WTC11 (cell line): ENCODE measurements at regions not wholly inside any gene's neighbourhood (a gene's known extent, or its start where the extent isn't known, plus 50 kb on each side); places are given as distances from the start of the nearest gene placed in this dataset.

Source experiments
- ATAC-seq: fragments of 200-7000 bp; cut with Tn5 transposase; 2 replicates; pipeline ENCODE4 v1.10.0; 2021; ENCODE audit warnings: mild to moderate bottlenecking, moderate library complexity
- CTCF ChIA-PET: fragments of 300-600 bp; sonication (Branson Sonifier 250); formaldehyde crosslinking; loops from one replicate; lab custom pipeline; 2021; ENCODE audit warnings: antibody characterized with exemption; lab: Charles Lee
- POLR2A ChIA-PET: fragments of 350-600 bp; sonication (Branson Sonifier 250); formaldehyde crosslinking; loops from one replicate; lab custom pipeline; 2021; ENCODE audit warnings: antibody characterized with exemption; lab: Charles Lee
- DNase-seq: peaks from one replicate; pipeline ENCODE4 v3.0.0; 2021; ENCODE audit warnings: low spot score
- H3K27ac Mint-ChIP-seq: 2 replicates; pipeline ENCODE4 v1.8.0; 2021; ENCODE audit warnings: mixed read lengths
- H3K27me3 Mint-ChIP-seq: 2 replicates; pipeline ENCODE4 v1.8.0; 2021; ENCODE audit warnings: low read depth, mild to moderate bottlenecking, moderate library complexity, mixed read lengths
- H3K36me3 Mint-ChIP-seq: 2 replicates; pipeline ENCODE4 v1.8.0; 2021; ENCODE audit warnings: mixed read lengths
- H3K4me1 Mint-ChIP-seq: 2 replicates; pipeline ENCODE4 v1.8.0; 2022; ENCODE audit warnings: mixed read lengths
- H3K4me3 Mint-ChIP-seq: 2 replicates; pipeline ENCODE4 v1.8.0; 2021; ENCODE audit warnings: mild to moderate bottlenecking, moderate library complexity, mixed read lengths
- H3K9me3 Mint-ChIP-seq: 2 replicates; pipeline ENCODE4 v1.8.0; 2021; ENCODE audit warnings: mixed read lengths
- CREM ChIP-seq: sonication (generic); formaldehyde crosslinking; IDR thresholded peaks from 2 replicates; pipeline ENCODE4 v1.8.1; 2022; ENCODE audit warnings: mild to moderate bottlenecking, missing genetic modification reagents, moderate library complexity
- EMX1 ChIP-seq: fragments of 250-450 bp; sonication (Bioruptor Pico); IDR thresholded peaks from 2 replicates; pipeline ENCODE4 v1.8.0; 2021; ENCODE audit warnings: mild to moderate bottlenecking
- ETV6 ChIP-seq: sonication (generic); formaldehyde crosslinking; IDR thresholded peaks from 2 replicates; pipeline ENCODE4 v1.8.1; 2022; ENCODE audit warnings: mild to moderate bottlenecking, missing genetic modification reagents
- GRHL2 ChIP-seq: fragments of 250-450 bp; sonication (Bioruptor Pico); IDR thresholded peaks from 2 replicates; pipeline ENCODE4 v1.8.0; 2022; ENCODE audit warnings: mild to moderate bottlenecking, moderate library complexity; ENCODE audit not compliant: insufficient replicate concordance, severe bottlenecking
- GTF2I ChIP-seq: fragments of 250-450 bp; sonication (Bioruptor Pico); conservative IDR thresholded peaks from 2 replicates; pipeline ENCODE4 v1.4.0; 2021; ENCODE audit warnings: mild to moderate bottlenecking
- KAT7 ChIP-seq: sonication (generic); formaldehyde crosslinking; IDR thresholded peaks from 2 replicates; pipeline ENCODE4 v1.8.1; 2023; ENCODE audit warnings: missing genetic modification reagents, mild to moderate bottlenecking, borderline replicate concordance
- MAX ChIP-seq: sonication (generic); formaldehyde crosslinking; IDR thresholded peaks from 2 replicates; pipeline ENCODE4 v1.8.0; 2022; ENCODE audit warnings: mild to moderate bottlenecking, missing genetic modification reagents
- MLX ChIP-seq: sonication (generic); formaldehyde crosslinking; IDR thresholded peaks from 2 replicates; pipeline ENCODE4 v1.8.1; 2023; ENCODE audit warnings: mild to moderate bottlenecking, missing genetic modification reagents, moderate library complexity
- NFATC4 ChIP-seq: fragments of 250-450 bp; sonication (Bioruptor Pico); IDR thresholded peaks from 2 replicates; pipeline ENCODE4 v1.9.0; 2021; ENCODE audit warnings: mild to moderate bottlenecking
- NFYB ChIP-seq: sonication (generic); formaldehyde crosslinking; conservative IDR thresholded peaks from 2 replicates; pipeline ENCODE4 v1.8.0; 2022; ENCODE audit warnings: low read depth, missing genetic modification reagents
- RORB ChIP-seq: fragments of 250-450 bp; sonication (Bioruptor Pico); IDR thresholded peaks from 2 replicates; pipeline ENCODE4 v1.9.0; 2021; ENCODE audit warnings: mild to moderate bottlenecking
- SOX15 ChIP-seq: fragments of 250-450 bp; sonication (Bioruptor Pico); IDR thresholded peaks from 2 replicates; pipeline ENCODE4 v1.9.0; 2021; ENCODE audit warnings: mild to moderate bottlenecking
- TCF7 ChIP-seq: sonication (generic); formaldehyde crosslinking; IDR thresholded peaks from 2 replicates; pipeline ENCODE4 v1.8.0; 2022; ENCODE audit warnings: mild to moderate bottlenecking, low read depth, missing genetic modification reagents, moderate library complexity
- TP53 ChIP-seq: sonication (generic); formaldehyde crosslinking; IDR thresholded peaks from 2 replicates; pipeline ENCODE4 v1.8.1; 2023; ENCODE audit warnings: mild to moderate bottlenecking, missing genetic modification reagents
- ZBTB21 ChIP-seq: sonication (generic); formaldehyde crosslinking; IDR thresholded peaks from 2 replicates; pipeline ENCODE4 v1.8.1; 2023; ENCODE audit warnings: mild to moderate bottlenecking, missing genetic modification reagents, borderline replicate concordance
- ZNF121 ChIP-seq: sonication (generic); formaldehyde crosslinking; IDR thresholded peaks from 2 replicates; pipeline ENCODE4 v1.8.0; 2023; ENCODE audit warnings: missing genetic modification reagents
- ZNF219 ChIP-seq: sonication (generic); formaldehyde crosslinking; IDR thresholded peaks from 2 replicates; pipeline ENCODE4 v1.8.0; 2023; ENCODE audit warnings: missing genetic modification reagents, mild to moderate bottlenecking, borderline replicate concordance
- ZNF263 ChIP-seq: sonication (generic); formaldehyde crosslinking; IDR thresholded peaks from 2 replicates; pipeline ENCODE4 v1.8.1; 2022; ENCODE audit warnings: low read depth, mild to moderate bottlenecking, moderate library complexity, missing genetic modification reagents
- ZNF423 ChIP-seq: fragments of 250-450 bp; sonication (Bioruptor Pico); IDR thresholded peaks from 2 replicates; pipeline ENCODE4 v2.1.2; 2022; ENCODE audit warnings: mild to moderate bottlenecking, moderate library complexity
- TF ChIP-seq, protein P1 (sequence below): fragments of 250-450 bp; sonication (Bioruptor Pico); IDR thresholded peaks from 2 replicates; pipeline ENCODE4 v1.8.0; 2021; ENCODE audit warnings: mild to moderate bottlenecking
- TF ChIP-seq, protein P2 (sequence below): sonication (generic); formaldehyde crosslinking; IDR thresholded peaks from 2 replicates; pipeline ENCODE4 v1.8.0; 2023; ENCODE audit warnings: missing genetic modification reagents
- TF ChIP-seq, protein P3 (sequence below): sonication (generic); formaldehyde crosslinking; IDR thresholded peaks from 2 replicates; pipeline ENCODE4 v1.8.1; 2022; ENCODE audit warnings: low read depth, mild to moderate bottlenecking, moderate library complexity, missing genetic modification reagents, borderline replicate concordance
- TF ChIP-seq, protein P4 (sequence below): sonication (generic); formaldehyde crosslinking; IDR thresholded peaks from 2 replicates; pipeline ENCODE4 v1.8.0; 2023; ENCODE audit warnings: mild to moderate bottlenecking, missing genetic modification reagents

GRCh38 chr6:134523903-134524650, 206.2 kb upstream of the SGK1 start:
- H3K36me3 Mint-ChIP-seq, result no peaks in the 10 kb centered on the region
- CTCF ChIA-PET, result interaction anchor here (0.8 kb wide), 1 partner anchor 350 kb away, joined by 3 read pairs; no protein-coding TSS in a partner anchor
- TF ChIP-seq ZNF219 (CRISPR knock-in tag), result no peak
- no peak for TF ChIP-seq MAX (CRISPR knock-in tag)
- TF ChIP-seq ZNF423 (CRISPR knock-in tag), result no peak
- TF ChIP-seq, all 79 proteins: peak for 0
- ATAC-seq (no peak), DNase-seq (no peak)
- no peak overlapping the region for H3K27ac Mint-ChIP-seq
- H3K4me3 Mint-ChIP-seq, result no peak overlapping the region
- H3K9me3 Mint-ChIP-seq, result no peaks in the 10 kb centered on the region
- no peaks in the 10 kb centered on the region for H3K27me3 Mint-ChIP-seq
- peaks cover 24% of the 10 kb centered on the region for H3K4me1 Mint-ChIP-seq
- POLR2A ChIA-PET, result no interaction called here

- no peak for TF ChIP-seq GTF2I (CRISPR knock-in tag)
- Mint-ChIP-seq H3K27ac (no peak overlapping the region), H3K9me3 (no peaks in the 10 kb centered on the region), H3K4me3 (no peak overlapping the region), H3K27me3 (no peaks in the 10 kb centered on the region), H3K4me1 (peaks cover 30% of the 10 kb centered on the region), H3K36me3 (no peaks in the 10 kb centered on the region)
- no peak for ATAC-seq
- CTCF ChIA-PET, result no interaction called here
- DNase-seq, result no peak
- POLR2A ChIA-PET, result no interaction called here
Observed at GRCh38 chr6:134523051-134523450, 205.1 kb upstream of the SGK1 start.

DNA sequence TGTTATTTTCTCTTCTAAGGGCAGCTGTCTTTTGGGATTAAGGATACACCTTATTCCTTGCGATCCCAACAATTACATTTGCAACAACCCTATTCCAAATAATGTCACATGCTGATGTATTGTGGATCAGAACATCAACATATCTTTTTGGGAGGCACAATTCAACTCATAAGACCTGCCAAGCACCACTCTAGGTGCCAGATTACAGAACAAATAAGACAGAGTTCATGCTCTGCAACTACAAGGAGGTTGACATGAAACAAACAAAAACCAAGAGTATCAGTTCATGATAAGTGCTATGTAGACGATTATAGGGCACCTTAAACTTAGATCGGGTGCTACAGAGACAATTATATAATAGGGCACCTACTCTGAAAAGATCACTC, 203.2 kb upstream of the SGK1 start:
- no peak for TF ChIP-seq SOX15 (CRISPR knock-in tag)
- TF ChIP-seq, protein P1, sequence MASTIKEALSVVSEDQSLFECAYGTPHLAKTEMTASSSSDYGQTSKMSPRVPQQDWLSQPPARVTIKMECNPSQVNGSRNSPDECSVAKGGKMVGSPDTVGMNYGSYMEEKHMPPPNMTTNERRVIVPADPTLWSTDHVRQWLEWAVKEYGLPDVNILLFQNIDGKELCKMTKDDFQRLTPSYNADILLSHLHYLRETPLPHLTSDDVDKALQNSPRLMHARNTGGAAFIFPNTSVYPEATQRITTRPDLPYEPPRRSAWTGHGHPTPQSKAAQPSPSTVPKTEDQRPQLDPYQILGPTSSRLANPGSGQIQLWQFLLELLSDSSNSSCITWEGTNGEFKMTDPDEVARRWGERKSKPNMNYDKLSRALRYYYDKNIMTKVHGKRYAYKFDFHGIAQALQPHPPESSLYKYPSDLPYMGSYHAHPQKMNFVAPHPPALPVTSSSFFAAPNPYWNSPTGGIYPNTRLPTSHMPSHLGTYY (CRISPR knock-in tag), result no peak
- TF ChIP-seq, protein P2, sequence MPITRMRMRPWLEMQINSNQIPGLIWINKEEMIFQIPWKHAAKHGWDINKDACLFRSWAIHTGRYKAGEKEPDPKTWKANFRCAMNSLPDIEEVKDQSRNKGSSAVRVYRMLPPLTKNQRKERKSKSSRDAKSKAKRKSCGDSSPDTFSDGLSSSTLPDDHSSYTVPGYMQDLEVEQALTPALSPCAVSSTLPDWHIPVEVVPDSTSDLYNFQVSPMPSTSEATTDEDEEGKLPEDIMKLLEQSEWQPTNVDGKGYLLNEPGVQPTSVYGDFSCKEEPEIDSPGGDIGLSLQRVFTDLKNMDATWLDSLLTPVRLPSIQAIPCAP (CRISPR knock-in tag), result no peak
- no peak for TF ChIP-seq EMX1 (CRISPR knock-in tag)
- TF ChIP-seq RORB (CRISPR knock-in tag), result no peak
- TF ChIP-seq KAT7 (CRISPR knock-in tag), result no peak
- TF ChIP-seq MLX, result no peak
- no peak for TF ChIP-seq ZBTB21 (CRISPR knock-in tag)
- TF ChIP-seq ZNF263 (CRISPR knock-in tag), result no peak
- TF ChIP-seq, protein P3, sequence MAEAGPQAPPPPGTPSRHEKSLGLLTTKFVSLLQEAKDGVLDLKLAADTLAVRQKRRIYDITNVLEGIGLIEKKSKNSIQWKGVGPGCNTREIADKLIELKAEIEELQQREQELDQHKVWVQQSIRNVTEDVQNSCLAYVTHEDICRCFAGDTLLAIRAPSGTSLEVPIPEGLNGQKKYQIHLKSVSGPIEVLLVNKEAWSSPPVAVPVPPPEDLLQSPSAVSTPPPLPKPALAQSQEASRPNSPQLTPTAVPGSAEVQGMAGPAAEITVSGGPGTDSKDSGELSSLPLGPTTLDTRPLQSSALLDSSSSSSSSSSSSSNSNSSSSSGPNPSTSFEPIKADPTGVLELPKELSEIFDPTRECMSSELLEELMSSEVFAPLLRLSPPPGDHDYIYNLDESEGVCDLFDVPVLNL (CRISPR knock-in tag), result no peak
- TF ChIP-seq NFYB (CRISPR knock-in tag), result no peak
- TF ChIP-seq ZNF121, result no peak
- TF ChIP-seq GRHL2 (CRISPR knock-in tag), result no peak
- no peak for TF ChIP-seq ZNF423 (CRISPR knock-in tag)
- TF ChIP-seq TP53 (CRISPR knock-in tag), result no peak
- TF ChIP-seq, protein P4, sequence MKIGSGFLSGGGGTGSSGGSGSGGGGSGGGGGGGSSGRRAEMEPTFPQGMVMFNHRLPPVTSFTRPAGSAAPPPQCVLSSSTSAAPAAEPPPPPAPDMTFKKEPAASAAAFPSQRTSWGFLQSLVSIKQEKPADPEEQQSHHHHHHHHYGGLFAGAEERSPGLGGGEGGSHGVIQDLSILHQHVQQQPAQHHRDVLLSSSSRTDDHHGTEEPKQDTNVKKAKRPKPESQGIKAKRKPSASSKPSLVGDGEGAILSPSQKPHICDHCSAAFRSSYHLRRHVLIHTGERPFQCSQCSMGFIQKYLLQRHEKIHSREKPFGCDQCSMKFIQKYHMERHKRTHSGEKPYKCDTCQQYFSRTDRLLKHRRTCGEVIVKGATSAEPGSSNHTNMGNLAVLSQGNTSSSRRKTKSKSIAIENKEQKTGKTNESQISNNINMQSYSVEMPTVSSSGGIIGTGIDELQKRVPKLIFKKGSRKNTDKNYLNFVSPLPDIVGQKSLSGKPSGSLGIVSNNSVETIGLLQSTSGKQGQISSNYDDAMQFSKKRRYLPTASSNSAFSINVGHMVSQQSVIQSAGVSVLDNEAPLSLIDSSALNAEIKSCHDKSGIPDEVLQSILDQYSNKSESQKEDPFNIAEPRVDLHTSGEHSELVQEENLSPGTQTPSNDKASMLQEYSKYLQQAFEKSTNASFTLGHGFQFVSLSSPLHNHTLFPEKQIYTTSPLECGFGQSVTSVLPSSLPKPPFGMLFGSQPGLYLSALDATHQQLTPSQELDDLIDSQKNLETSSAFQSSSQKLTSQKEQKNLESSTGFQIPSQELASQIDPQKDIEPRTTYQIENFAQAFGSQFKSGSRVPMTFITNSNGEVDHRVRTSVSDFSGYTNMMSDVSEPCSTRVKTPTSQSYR (CRISPR knock-in tag), result no peak
- no peak for TF ChIP-seq TCF7 (CRISPR knock-in tag)
- no peak for TF ChIP-seq ETV6 (CRISPR knock-in tag)
- TF ChIP-seq CREM (CRISPR knock-in tag), result no peak
- no peak for TF ChIP-seq NFATC4 (CRISPR knock-in tag)
- H3K27me3 Mint-ChIP-seq, result no peaks in the 10 kb centered on the region
- no peaks in the 10 kb centered on the region for H3K9me3 Mint-ChIP-seq
- no peaks in the 10 kb centered on the region for H3K36me3 Mint-ChIP-seq
- ATAC-seq, result no peak
- peak overlapping the region; percentile 16; the same call in 1 of the 2 replicates for H3K27ac Mint-ChIP-seq
- no peak for DNase-seq
- peaks cover 43% of the 10 kb centered on the region for H3K4me1 Mint-ChIP-seq
- CTCF ChIA-PET, result no interaction called here
- POLR2A ChIA-PET, result no interaction called here
- no peak overlapping the region for H3K4me3 Mint-ChIP-seq
